T-helper 1 cell treated with Interleukin-12 subunit alpha and Interleukin-12 subunit beta and Interleukin-4 antibody, amounts not matched to agents 30 ng/mL and 1 ng/mL, for 36 hours (primary cell): ENCODE measurements at regions not wholly inside any gene's neighbourhood (a gene's known extent, or its start where the extent isn't known, plus 50 kb on each side); places are given as distances from the start of the nearest gene placed in this dataset.

Source experiments
- intact Hi-C: fragments of 100-400 bp; cut with micrococcal nuclease; formaldehyde crosslinking; loops from one replicate; pipeline ENCODE4 v1.15.1; 2024

DNA sequence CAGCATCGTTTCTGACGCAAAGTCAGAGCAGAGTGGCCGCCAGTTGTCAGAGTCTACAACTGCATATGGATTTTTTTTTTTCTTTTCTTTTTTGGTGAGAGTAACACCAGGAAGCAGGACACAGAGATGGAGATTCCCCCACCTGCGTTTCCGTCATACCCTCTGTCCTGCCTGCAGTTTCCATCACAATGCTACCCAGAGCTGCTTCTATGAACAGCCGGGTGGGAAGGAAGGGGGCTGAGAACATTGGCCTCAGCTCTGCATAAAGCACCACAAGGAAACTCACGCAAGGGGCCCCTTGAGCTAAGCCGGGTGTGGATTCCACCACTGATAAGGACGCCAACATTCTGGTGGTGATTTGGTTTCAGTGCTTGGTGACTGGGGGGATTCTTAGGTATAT, 183.5 kb upstream of the AFDN start:
- intact Hi-C loops, result no loop called here

DNA sequence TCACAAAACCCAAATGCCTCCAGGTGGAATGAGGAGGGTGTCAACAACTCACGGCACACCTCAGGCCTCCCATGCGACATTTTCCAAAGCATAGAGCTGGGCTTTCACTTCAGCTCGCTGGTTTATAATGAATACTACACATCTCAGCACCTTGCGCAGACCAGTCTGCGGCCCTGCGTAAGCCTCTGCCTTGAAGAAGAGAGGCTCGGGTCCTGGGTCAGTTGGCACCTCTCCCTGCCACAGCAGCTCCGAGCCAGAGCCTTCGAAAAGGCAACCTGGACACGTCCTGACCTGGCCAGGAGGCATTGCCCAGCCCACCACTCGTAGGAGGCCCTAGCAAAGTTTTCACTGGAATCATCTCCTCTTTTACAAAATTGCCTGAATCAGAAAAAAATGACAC, 183.0 kb upstream of the AFDN start:
- intact Hi-C loops, result no loop called here

DNA sequence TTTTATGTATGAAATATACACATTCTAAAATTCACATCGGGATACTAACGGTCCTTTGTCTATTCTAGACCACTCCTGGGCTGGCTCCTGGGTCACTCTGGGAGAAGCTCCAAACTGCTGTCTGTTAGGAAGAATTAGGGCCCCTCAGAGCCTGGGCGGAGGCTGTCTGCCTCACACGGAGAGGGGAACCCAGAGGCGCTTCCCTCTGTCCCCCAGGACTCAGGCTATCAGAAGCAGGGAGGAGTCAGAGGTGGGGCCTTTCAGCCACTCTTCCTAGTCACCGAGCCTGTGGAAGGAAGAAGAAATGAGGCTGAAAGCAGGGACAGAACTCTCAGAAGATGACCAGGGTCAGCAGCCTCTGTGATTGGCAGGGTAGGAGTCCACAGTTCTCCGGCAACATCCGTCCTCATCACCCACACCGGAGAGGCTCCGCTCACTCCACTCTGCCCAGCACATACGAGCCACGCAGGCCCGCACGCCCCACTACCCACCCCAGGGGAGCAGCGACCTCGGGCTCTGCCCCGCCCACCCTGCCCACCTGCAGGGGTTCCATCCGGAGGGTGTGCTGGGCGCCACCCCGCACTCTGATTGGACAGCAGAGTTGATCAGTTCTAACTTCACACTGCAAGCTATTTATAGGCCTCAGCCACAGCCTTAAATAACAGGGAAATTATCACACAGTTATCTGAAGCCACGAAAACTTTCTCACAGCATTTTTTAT, 182.1 kb upstream of the AFDN start:
- intact Hi-C loops, result no loop called here

DNA sequence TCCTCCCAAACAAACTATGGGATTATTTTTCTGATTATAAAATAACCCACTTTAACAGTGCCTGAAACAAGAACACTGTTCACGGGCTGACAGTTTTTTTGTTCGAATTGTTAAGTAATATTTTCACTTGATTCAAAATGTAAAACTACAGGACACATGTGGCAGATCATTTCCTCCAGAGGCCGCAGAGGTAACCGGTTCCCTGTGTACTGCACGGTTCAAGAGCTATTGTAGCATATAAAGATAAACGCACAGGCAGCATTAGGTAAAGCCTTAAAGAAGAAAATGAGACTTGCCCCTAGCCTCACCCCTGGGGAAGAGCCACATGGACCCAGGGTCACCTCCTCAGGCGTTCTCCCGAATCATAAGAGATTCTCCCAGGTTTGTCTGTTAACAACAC, 181.3 kb upstream of the AFDN start:
- intact Hi-C loops, result no loop called here

DNA sequence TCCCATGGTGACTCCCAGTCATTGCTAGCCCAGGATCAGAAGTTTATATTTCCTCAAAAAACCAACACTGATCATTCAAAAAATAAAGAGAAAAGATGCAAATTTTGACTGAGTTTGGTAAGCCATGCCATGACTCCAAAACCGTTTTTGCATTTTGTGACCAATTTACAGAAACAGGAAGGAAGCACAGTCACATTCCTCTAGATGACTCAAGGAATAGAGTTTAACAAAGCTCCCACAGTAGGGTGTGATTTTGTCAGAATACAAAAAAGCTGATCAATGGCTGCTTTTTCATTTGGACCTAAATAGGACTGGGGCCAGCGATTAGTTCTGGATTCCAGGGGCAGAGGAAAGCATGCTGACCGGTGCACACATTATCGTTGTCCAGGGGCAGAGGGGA, 179.4 kb upstream of the AFDN start:
- intact Hi-C loops, result no loop called here

DNA sequence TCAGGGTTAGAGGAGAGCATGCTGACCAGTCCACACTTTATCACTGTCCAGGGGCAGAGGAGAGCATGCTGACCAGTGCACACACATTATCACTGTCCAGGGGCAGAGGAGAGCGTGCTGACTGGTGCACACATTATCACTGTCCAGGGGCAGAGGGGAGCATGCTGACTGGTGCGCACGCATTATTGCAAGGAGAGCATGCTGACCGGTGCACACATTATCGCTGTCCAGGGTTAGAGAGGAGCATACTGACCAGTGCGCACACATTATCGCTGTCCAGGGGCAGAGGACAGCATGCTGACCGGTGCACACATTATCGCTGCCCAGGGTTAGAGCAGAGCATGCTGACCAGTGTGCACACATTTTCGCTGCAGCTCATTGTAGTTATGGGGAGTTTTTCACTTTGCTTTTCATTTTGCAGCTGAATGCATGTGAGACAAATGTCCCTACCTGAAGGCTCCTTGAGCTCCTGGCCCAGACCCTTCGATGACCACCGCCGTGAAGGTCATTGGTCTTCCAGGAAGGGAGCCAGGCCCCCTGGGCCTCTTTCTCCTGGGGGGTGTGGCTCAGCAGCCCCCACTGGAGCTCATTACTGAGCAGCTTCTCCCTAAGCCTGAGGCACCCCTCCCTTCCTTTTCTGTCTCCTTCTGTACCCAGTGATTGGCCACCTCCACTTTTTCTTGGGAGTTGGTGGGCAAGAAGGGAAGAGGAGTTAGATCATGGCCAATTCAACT, 178.8 kb upstream of the AFDN start:
- intact Hi-C loops, result no loop called here

DNA sequence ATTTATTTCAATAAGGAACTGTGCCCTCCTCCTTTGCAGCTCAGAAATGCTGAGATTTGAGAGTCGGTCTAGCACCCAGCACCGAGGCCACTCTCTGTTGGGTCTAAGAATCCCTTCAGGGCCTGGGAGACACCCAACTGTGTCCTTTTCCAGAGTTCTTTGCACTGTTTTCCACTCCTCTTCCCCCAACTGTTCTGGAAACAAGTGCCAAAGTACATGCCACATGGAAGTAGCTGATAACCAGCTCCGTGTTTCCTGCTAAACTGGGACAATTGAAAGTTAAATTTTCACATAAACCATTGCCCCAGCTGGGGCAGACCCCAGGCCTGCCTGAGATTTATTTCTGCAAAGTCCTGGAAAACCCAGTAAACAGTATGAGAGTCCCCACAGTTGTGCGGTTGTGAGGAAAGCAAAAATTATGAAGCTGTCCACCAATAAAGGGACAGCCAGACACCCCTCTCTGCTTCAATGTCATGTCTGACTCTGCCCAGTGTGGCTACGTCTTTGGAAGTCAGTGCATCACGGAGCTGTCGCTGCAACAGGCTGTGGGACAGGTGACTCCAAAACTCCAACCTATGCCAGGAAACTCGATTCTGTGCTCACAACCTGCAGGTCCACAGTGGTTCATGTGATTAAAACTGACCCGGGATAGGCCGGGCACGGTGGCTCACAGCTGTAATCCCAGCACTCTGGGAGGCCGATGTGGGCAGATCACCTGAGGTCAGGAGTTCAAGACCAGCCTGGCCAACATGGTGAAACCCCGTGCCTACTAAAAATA, 178.0 kb upstream of the AFDN start:
- intact Hi-C loops, result no loop called here

DNA sequence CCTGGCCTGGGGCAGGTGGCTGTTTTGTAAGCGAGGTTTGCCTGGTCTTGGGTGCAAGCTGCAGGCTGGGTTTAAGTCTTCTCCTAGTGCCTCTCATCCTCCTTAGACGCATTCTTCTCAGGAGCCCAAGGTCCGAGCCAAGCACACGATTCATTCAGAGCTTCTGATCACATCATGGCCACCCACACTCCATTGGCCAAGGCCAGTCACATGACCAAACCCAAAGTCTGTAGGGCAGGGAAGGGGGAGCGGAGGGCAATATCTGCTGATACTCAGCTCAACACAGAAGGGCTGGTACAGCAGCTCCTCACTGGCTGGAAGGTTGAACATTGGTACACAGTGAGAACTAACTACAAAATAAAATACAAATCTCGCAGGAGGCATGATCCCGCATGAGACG, 177.2 kb upstream of the AFDN start:
- intact Hi-C loops, result no loop called here

DNA sequence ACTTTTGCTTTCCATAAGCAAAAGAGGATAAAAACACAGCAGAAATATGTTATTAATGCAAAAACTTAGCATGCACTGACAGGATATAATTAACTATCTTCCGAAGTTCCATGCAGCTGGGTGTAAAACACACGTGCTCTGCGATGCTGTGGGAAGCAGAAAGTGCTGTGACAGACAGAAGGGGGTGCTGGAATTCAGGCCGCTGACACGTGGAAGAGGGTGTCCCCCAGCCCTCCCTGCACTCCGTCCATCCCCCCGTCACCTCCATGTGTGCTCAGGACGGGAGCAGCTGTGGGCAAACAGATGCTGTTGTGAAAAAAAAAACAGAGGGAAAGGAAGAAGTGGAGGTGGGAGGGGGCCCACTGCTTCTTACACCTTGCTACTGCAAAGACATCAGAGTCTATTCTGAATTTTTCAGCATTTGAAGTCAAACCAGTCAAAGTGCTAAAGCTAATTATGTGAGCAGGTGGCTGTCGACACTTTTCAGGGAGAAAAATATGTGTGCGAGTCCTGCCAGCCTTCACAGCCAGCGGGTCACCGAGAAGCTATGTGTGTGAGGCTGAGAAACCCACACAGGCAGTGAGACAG, 175.9 kb upstream of the AFDN start:
- intact Hi-C loops, result no loop called here

DNA sequence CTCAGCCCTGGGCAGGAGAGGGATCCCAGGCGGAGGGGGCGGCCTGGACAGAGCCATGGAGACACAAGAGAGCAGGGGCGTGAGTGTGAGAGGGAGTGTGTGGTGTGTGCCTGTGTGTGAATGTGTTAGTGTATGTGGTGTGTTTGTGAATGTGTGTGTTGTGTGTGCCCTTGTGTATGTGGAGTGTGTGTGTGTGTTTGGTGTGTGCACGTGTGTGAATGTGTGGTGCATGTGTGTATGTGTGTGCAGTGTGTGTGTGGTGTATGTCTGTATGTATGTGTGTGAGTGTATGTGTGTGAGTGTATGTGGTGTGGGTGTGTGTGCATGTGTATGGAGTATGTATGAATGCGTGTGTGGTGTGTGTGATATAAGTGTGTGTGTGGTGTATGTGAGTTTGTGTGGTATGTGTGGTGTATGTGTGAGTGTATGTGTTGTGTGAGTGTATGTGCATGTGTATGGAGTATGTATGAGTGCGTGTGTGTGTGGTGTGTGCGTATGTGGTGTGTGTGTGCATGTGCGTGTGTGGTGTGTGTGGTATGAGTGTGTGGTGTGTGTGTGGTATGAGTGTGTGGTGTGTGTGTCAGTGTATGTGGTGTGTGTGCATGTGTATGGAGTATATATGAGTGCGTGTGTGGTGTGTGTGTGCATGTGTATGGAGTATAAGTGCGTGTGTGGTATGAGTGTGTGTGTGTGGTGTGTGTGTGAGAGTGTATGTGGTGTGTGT, 175.2 kb upstream of the AFDN start:
- intact Hi-C loops, result no loop called here

DNA sequence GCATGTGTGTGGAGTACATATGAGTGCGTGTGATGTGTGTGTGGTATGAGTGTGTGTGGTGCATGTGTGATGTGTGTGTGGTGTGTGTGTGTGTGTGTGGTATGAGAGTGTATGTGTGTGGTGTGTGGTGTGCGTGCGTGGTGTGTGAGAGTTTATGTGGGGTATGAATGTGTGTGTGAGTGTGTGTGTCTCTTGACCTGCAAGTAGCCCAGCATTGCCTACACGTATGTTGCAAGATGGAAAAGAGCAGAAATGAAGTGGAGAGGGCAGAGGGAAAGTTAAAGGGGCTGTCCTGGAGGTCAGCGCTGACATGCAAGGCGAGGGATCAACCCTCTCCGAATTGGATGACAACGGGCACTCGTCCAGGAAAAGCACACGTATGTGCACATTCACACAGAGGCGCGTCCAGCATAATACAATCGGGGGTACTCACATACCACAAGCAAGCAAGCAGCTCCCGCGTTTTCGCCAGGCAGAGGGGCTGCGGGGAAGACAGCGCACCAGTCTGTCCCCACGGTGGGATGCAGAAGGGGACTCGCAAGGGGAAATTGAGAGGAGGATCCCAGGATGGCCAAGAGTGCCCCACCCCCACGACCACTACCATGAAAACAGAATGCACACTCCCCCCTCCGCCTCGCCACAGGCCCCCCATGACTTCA, 174.5 kb upstream of the AFDN start:
- intact Hi-C loops, result no loop called here

DNA sequence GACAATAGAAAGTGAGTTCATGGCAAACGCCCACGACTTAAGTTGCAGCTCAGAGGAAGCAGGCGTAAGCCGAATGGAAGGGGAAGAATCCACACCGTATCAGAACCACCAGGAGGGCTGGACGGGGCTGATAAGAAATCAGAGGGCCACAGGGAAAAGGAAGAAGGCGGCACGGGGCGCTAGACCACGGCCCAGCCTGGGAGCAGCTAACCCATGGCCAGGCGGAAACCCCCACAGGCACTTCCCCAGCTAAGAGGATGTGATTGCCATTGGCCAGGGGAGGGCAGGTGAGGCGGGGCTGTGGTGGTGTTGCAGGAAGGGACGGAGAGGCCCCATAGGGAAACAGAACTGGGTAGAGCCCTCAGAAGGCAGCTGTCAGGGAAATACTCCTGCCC, 174.0 kb upstream of the AFDN start:
- intact Hi-C loops, result no loop called here

DNA sequence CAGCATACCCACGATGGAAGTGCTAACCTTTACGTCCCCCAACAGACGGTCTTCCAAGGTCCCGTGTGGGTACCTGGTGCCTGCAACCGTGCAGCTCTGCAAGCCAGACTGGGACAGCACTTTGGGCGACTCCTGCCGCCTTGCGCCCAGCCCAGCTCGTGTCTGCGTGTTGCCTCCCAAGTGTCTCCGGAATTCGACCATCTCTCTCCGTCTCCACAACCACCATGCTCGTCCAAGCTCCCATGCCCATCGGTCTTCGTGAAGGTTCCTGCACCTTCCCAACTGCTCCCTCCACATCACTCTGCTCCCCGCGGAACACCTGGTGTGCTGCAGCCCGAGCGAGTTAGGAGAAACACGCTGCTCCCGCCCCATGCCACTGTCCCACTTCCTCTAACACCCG, 173.2 kb upstream of the AFDN start:
- intact Hi-C loops, result no loop called here

DNA sequence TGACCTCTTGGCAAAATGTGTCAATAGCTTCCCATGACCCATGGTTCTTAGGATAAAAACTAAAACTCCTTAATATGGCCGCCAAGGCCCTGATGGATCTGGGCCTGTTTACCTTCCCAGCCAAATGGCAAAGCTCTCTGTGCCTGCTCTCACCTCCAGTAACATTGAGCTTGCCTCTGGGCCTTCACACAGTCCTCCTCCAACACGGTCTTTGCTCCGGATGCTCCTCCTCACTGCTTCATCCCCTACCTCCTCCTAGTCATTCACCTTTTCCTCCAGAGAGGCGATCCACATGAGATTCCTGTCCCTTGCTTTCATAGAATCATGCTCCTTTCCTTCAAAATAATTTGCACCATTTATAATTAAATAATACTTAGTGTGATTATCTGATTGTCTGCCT, 172.3 kb upstream of the AFDN start:
- intact Hi-C loops, result no loop called here

DNA sequence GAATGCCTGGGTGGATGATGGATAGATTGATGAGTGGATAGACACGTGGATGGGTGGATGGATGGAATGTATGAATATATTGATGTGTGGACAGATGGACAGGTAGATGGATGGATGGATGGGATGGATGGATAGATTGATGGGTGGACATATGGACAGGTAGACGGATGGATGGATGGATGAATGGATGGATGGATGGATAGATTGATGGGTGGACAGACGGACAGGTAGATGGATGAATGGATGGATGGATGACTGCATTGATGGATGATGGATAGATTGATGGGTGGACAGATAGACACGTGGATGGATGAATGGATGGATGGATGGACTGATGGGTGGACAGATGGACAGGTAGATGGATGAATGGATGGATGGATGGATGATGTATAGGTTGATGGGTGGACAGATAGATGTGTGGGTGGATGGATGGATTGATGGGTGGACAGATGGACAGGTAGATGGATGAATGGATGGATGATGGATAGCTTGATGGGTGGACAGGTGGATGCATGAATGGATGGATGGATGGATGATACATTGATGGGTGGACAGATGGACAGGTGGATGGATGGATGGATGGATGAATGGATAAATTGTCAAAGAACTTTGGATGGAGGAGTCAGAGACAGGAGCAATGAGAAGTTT, 171.4 kb upstream of the AFDN start:
- intact Hi-C loops, result no loop called here

DNA sequence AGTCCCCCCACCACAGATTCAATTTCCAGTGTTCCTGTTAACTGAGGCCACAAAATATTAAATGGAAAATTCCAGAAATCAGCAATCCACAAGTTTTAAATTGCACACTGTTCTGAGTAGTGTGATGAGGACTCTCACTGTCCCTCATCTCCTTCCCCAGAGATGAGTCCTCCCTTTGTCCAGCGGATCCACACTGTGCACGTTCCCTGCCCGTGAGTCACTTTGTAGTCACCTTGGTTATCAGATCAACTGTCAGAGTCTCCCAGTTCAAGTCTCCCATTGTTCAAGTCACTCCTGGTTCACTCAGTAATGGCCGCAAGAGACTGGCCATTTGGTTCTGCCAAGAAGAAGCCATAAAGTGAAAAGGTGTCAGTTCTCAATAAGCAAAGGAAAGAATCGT, 168.6 kb upstream of the AFDN start:
- intact Hi-C loops, result no loop called here

DNA sequence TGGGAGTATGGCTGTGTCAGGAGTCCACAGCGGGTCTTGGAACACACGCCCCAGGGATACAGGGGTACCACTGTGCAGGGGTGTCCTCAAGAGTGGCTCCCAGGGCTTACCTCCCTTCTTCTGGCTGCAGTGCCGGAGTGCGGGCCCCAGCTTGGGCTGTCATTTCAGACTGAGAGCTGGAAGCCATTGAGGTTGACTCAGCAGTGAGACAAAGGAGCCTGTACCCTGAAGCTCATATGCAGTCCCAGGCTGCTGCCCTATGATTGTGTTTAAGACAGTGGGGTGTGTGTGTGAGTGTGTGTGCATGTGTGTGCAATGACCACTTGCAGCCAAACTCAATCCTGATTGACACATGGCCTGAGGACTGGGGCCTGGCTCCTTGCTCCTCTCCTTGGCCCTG, 167.7 kb upstream of the AFDN start:
- intact Hi-C loops, result no loop called here

DNA sequence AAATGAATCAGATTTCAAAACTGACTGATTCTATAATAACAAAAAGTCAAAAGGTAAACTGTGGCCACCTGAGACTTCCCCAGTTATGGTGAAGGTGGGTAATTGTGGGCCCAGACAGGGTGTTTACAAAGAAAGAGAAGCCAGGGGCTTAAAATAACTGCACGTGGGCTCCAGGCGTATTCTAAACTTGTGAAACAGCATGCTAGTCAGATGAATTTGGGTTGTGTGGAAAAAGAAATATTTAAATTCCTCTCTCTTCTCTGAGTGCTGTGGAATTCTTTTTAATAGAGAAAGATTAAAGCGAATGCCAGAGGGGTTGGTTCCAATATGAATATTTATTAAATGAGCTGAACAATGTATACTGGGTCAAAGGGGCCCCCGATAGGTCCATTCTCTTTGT, 166.3 kb upstream of the AFDN start:
- intact Hi-C loops, result no loop called here

DNA sequence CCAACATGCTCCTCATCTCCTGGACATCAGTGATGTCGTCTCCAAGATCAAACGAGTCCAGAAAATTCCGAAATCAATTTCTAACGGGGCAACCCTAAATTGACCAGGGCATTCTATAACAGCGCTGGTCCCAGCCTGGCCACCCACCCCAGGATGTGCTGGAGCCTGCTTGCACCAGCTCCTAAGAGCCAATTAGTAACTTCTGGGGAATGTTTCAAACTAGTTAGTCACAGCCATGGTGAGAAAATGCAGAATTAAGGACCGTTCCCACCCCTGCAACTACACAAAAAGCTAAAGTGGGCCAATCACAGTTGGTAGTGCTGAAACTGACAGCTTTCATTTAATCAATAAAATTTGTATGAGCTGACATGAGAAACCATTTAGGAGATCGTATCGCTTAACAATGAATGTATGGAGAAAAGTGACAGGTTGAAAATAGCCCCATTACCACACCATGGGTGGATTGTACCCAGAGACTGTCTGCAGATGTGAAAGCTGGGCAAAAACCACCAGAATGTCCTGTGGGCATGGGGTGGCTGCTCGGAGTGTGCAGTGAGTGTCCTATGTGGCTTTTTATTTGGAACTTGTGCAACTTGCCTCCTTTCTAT, 165.7 kb upstream of the AFDN start:
- intact Hi-C loops, result no loop called here

DNA sequence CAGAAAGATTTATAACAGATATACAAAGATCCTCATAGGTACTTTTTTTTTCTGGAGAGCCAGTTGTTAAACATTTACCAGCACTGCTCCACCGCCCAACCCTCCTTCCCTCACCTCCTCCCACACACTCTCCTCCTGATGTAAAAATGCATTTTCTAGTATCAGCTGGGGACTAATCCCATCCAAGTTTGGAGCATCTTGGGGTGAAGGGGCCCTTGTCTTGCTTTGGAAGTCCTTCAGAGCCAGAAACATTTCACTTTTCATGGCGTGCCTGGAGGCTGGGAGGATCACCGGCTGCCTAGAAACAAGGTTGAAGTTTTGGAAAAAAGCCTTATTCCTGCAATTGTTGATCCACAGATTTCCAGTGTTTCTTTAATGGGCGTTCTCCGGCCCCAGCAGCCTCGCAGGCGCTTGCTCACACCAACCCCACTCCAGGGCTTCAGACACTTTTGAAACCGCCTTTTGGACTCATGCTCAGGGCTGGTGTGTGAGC, 165.1 kb upstream of the AFDN start:
- intact Hi-C loops, result no loop called here
